ENCODE measurements at regions not wholly inside any gene's neighbourhood (a gene's known extent, or its start where the extent isn't known, plus 50 kb on each side); places are given as distances from the start of the nearest gene placed in this dataset.

DNA sequence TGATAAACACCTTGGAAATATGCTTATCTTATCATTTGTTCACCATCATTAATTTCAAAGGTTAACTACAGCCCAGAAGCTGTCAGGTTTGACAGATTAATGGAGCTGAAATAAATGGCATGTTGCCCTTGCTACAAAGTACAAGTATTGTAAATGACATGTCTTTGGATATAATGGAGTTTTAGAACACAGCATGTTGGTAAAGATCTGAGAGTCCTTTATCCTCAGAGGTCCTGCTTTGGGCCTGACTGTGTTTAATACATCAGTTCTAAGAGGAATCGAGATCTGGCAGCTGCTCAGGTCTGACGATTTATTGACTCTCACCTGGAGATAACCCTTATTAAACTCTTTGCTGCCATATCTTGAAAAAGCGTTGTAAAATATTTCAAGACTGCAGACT, 222.7 kb upstream of the OPRM1 start:
- no peak overlapping the region for H3K4me3 Mint-ChIP-seq (ENCODE audit: unreplicated experiment)
- FAIRE-seq (no peak), DNase-seq (ENCODE audit: low read depth) (no peak)
- H3K9ac ChIP-seq (ENCODE audit: low read length): no peak overlapping the region
- no peaks in the 10 kb centered on the region for H3K36me3 ChIP-seq (ENCODE audit: insufficient read depth, low read length)
- H3K36me3 Mint-ChIP-seq (ENCODE audit: low read depth, unreplicated experiment): no peaks in the 10 kb centered on the region
- no peaks in the 10 kb centered on the region for H4K20me1 ChIP-seq (ENCODE audit: insufficient read depth, low read length)
- no peak overlapping the region for H3K27ac ChIP-seq (ENCODE audit: low read depth, low read length)
- no peak overlapping the region for H3K4me2 ChIP-seq (ENCODE audit: low read length)
- H3K9me3 ChIP-seq (ENCODE audit: insufficient read depth, low read depth, low read length): peaks cover 2% of the 10 kb centered on the region
- peaks cover 2% of the 10 kb centered on the region for H3K9me3 Mint-ChIP-seq (ENCODE audit: unreplicated experiment)
- no peak overlapping the region for H2AFZ ChIP-seq (ENCODE audit: low read depth, low read length)
- no peaks in the 10 kb centered on the region for H3K27me3 ChIP-seq (ENCODE audit: insufficient read depth, low read length)
- no peak overlapping the region for H3K4me3 ChIP-seq (ENCODE audit: insufficient read depth, low read depth, low read length)
- H3K4me1 Mint-ChIP-seq (ENCODE audit: low read depth, unreplicated experiment): no peaks in the 10 kb centered on the region
- TF ChIP-seq, protein P1, sequence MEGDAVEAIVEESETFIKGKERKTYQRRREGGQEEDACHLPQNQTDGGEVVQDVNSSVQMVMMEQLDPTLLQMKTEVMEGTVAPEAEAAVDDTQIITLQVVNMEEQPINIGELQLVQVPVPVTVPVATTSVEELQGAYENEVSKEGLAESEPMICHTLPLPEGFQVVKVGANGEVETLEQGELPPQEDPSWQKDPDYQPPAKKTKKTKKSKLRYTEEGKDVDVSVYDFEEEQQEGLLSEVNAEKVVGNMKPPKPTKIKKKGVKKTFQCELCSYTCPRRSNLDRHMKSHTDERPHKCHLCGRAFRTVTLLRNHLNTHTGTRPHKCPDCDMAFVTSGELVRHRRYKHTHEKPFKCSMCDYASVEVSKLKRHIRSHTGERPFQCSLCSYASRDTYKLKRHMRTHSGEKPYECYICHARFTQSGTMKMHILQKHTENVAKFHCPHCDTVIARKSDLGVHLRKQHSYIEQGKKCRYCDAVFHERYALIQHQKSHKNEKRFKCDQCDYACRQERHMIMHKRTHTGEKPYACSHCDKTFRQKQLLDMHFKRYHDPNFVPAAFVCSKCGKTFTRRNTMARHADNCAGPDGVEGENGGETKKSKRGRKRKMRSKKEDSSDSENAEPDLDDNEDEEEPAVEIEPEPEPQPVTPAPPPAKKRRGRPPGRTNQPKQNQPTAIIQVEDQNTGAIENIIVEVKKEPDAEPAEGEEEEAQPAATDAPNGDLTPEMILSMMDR (IDR thresholded peaks at IDR 0.05; ENCODE audit: insufficient read depth, low read depth, low read length): no peak
- TF ChIP-seq EZH2 (IDR thresholded peaks at IDR 0.05; ENCODE audit: insufficient read depth, low read length): no peak
- no peaks in the 10 kb centered on the region for H3K79me2 ChIP-seq (ENCODE audit: insufficient read depth, low read length)
- no peaks in the 10 kb centered on the region for H3K4me1 ChIP-seq (ENCODE audit: insufficient read depth, low read length)
- no peak overlapping the region for H3K27ac Mint-ChIP-seq (ENCODE audit: unreplicated experiment)
- H3K27me3 Mint-ChIP-seq (ENCODE audit: low read depth, unreplicated experiment): no peaks in the 10 kb centered on the region

DNA sequence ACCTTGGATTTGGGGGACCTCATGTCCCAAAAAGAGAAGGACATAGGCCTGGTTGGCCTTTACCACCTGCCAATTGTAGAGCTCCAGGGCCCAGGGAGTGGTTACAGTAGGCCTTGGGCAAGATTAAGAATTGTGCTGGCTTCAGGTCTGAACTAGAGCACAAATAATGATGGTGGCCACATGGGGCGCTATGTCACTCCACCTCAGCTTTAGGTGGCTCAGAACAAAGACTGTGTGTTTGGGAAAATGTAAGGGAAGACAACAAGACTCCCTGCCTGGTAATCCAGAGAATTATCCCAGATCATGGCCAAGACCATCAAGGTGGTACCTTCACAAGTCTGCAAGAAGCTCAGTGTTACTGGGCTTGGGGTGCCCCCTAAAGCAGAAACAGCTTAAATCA, 224.9 kb upstream of the OPRM1 start:
- no peaks in the 10 kb centered on the region for H3K4me1 ChIP-seq (ENCODE audit: insufficient read depth, low read length)
- Mint-ChIP-seq H3K36me3 (ENCODE audit: low read depth, unreplicated experiment) (no peaks in the 10 kb centered on the region), H3K4me3 (ENCODE audit: unreplicated experiment) (no peak overlapping the region), H3K27ac (ENCODE audit: unreplicated experiment) (no peak overlapping the region), H3K9me3 (ENCODE audit: unreplicated experiment) (peaks cover 2% of the 10 kb centered on the region), H3K27me3 (ENCODE audit: low read depth, unreplicated experiment) (no peaks in the 10 kb centered on the region), H3K4me1 (ENCODE audit: low read depth, unreplicated experiment) (no peaks in the 10 kb centered on the region)
- no peak overlapping the region for H3K4me3 ChIP-seq (ENCODE audit: insufficient read depth, low read depth, low read length)
- H3K36me3 ChIP-seq (ENCODE audit: insufficient read depth, low read length): no peaks in the 10 kb centered on the region
- H2AFZ ChIP-seq (ENCODE audit: low read depth, low read length): no peak overlapping the region
- no peak overlapping the region for H3K27ac ChIP-seq (ENCODE audit: low read depth, low read length)
- no peak overlapping the region for H3K4me2 ChIP-seq (ENCODE audit: low read length)
- H3K9ac ChIP-seq (ENCODE audit: low read length): no peak overlapping the region
- FAIRE-seq (no peak), DNase-seq (ENCODE audit: low read depth) (no peak)
- TF ChIP-seq, protein P1 (IDR thresholded peaks at IDR 0.05; ENCODE audit: insufficient read depth, low read depth, low read length): no peak
- TF ChIP-seq EZH2 (IDR thresholded peaks at IDR 0.05; ENCODE audit: insufficient read depth, low read length): no peak
- no peaks in the 10 kb centered on the region for H3K79me2 ChIP-seq (ENCODE audit: insufficient read depth, low read length)
- H3K27me3 ChIP-seq (ENCODE audit: insufficient read depth, low read length): no peaks in the 10 kb centered on the region
- peaks cover 2% of the 10 kb centered on the region for H3K9me3 ChIP-seq (ENCODE audit: insufficient read depth, low read depth, low read length)
- H4K20me1 ChIP-seq (ENCODE audit: insufficient read depth, low read length): no peaks in the 10 kb centered on the region

- Histone ChIP-seq H4K20me1 (ENCODE audit: insufficient read depth, low read length) (no peaks in the 10 kb centered on the region), H3K4me2 (ENCODE audit: low read length) (no peak overlapping the region), H3K9me3 (ENCODE audit: insufficient read depth, low read depth, low read length) (no peaks in the 10 kb centered on the region), H3K4me1 (ENCODE audit: insufficient read depth, low read length) (no peaks in the 10 kb centered on the region), H3K9ac (ENCODE audit: low read length) (no peak overlapping the region), H3K27ac (ENCODE audit: low read depth, low read length) (no peak overlapping the region), H3K36me3 (ENCODE audit: insufficient read depth, low read length) (no peaks in the 10 kb centered on the region), H3K27me3 (ENCODE audit: insufficient read depth, low read length) (no peaks in the 10 kb centered on the region), H2AFZ (ENCODE audit: low read depth, low read length) (no peak overlapping the region), H3K79me2 (ENCODE audit: insufficient read depth, low read length) (no peaks in the 10 kb centered on the region), H3K4me3 (ENCODE audit: insufficient read depth, low read depth, low read length) (no peak overlapping the region)
- TF ChIP-seq, protein P1 (IDR thresholded peaks at IDR 0.05; ENCODE audit: insufficient read depth, low read depth, low read length): no peak
- no peak for TF ChIP-seq EZH2 (IDR thresholded peaks at IDR 0.05; ENCODE audit: insufficient read depth, low read length)
- no peak overlapping the region for H3K27ac Mint-ChIP-seq (ENCODE audit: unreplicated experiment)
- no peaks in the 10 kb centered on the region for H3K9me3 Mint-ChIP-seq (ENCODE audit: unreplicated experiment)
- no peak for FAIRE-seq
- H3K4me3 Mint-ChIP-seq (ENCODE audit: unreplicated experiment): no peak overlapping the region
- H3K4me1 Mint-ChIP-seq (ENCODE audit: low read depth, unreplicated experiment): no peaks in the 10 kb centered on the region
- H3K36me3 Mint-ChIP-seq (ENCODE audit: low read depth, unreplicated experiment): no peaks in the 10 kb centered on the region
- no peaks in the 10 kb centered on the region for H3K27me3 Mint-ChIP-seq (ENCODE audit: low read depth, unreplicated experiment)
- no peak for DNase-seq (ENCODE audit: low read depth)
Measured at GRCh38 chr6:153804755-153805330, 234.2 kb upstream of the OPRM1 start.
